Activated naive CD8-positive, alpha-beta T cell (primary cell): ENCODE measurements at regions not wholly inside any gene's neighbourhood (a gene's known extent, or its start where the extent isn't known, plus 50 kb on each side); places are given as distances from the start of the nearest gene placed in this dataset.

Experiments used
- H3K27ac Mint-ChIP-seq: one replicate; pipeline ENCODE4 v1.8.0; 2021; ENCODE audit warnings: mixed read lengths
- H3K27me3 Mint-ChIP-seq: one replicate; pipeline ENCODE4 v1.8.0; 2021; ENCODE audit warnings: mixed read lengths
- H3K36me3 Mint-ChIP-seq: one replicate; pipeline ENCODE4 v1.8.0; 2021; ENCODE audit warnings: mixed read lengths
- H3K4me1 Mint-ChIP-seq: one replicate; pipeline ENCODE4 v1.8.0; 2021; ENCODE audit warnings: low read depth, mixed read lengths
- H3K4me3 Mint-ChIP-seq: one replicate; pipeline ENCODE4 v1.8.0; 2021; ENCODE audit warnings: mild to moderate bottlenecking, mixed read lengths
- H3K9me3 Mint-ChIP-seq: one replicate; pipeline ENCODE4 v1.8.0; 2021; ENCODE audit warnings: low read depth, mixed read lengths

- H3K27ac Mint-ChIP-seq, result no peak overlapping the region
- no peaks in the 10 kb centered on the region for H3K27me3 Mint-ChIP-seq
- H3K4me3 Mint-ChIP-seq, result no peak overlapping the region
- H3K36me3 Mint-ChIP-seq, result peaks cover 4% of the 10 kb centered on the region
- no peaks in the 10 kb centered on the region for H3K9me3 Mint-ChIP-seq
- H3K4me1 Mint-ChIP-seq, result no peaks in the 10 kb centered on the region
These were observed 165.9 kb downstream of the BUB3 start for GRCh38 chr10:123320091-123320490.

DNA sequence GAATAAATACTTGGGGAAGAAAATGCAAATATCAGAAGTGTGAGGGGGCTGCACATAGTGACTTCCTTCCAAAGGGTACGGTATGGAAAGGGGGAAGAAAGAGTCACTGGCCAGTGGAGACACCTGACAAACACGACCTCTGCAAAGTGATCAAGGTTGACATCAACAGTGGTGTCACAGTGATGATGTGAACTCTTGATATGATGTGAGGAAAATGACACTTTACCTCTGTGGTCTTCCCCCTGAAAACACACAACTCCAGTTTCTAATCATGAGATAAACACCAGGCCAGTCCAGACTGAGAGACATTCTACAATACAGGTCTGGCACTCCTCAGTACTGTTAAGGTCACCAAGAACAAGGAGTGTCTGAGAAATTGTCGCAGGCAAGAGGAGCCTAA is 169.7 kb downstream of the BUB3 start:
- Mint-ChIP-seq H3K9me3 (peaks cover 16% of the 10 kb centered on the region), H3K27ac (no peak overlapping the region), H3K36me3 (peaks cover 22% of the 10 kb centered on the region)

GRCh38 chr10:123325663-123326190 is 171.5 kb downstream of the BUB3 start:
- Mint-ChIP-seq H3K9me3 (peaks cover 16% of the 10 kb centered on the region), H3K27me3 (peaks cover 2% of the 10 kb centered on the region), H3K4me3 (no peak overlapping the region), H3K36me3 (peaks cover 24% of the 10 kb centered on the region), H3K27ac (no peak overlapping the region), H3K4me1 (no peaks in the 10 kb centered on the region)

More for the DNA sequence above, 169.7 kb downstream of the BUB3 start:
- Mint-ChIP-seq H3K4me1 (no peaks in the 10 kb centered on the region), H3K4me3 (no peak overlapping the region), H3K27me3 (peaks cover 2% of the 10 kb centered on the region)

DNA sequence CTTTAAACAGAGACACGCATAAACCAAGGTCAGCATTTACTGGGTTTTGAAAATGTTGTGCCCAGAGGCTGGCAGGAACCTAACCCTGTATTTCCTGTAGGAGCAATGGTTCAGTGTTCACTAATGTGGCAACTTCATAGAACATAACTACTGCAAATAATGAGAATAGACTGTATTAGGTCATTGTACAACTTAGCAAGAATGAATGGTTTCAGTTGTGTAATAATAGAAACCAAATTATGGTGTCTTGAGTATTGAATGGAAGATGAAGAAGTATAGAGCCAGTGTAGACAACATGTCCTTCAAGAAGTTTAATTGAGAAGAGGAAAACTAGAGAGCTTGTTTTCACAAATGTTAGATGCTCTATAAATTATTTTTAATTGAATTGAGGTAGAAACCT is 172.5 kb downstream of the BUB3 start:
- H3K4me1 Mint-ChIP-seq, result no peaks in the 10 kb centered on the region
- H3K27me3 Mint-ChIP-seq, result peaks cover 2% of the 10 kb centered on the region
- H3K27ac Mint-ChIP-seq, result no peak overlapping the region
- H3K9me3 Mint-ChIP-seq, result peaks cover 16% of the 10 kb centered on the region
- H3K36me3 Mint-ChIP-seq, result peaks cover 24% of the 10 kb centered on the region
- no peak overlapping the region for H3K4me3 Mint-ChIP-seq

DNA sequence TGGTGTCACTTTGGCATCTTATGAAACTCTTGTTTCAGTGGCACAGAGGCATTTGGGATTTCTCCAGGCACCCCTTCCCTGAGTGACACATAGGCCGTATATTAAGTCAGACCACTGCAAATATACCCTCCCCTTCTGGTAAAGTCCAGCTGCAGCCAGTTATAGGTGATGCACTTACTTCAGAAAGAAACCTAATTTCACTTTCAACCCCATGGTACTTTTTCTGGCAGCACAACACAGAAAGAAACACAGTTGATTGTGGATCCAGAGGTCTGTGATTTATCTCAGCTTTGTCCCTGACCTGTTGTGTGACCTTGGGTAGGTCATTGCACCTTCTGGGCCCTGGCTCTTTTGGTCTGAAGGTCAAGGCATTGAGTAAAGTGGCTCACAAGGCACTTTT is 173.2 kb downstream of the BUB3 start:
- Mint-ChIP-seq H3K4me3 (no peak overlapping the region), H3K27ac (no peak overlapping the region), H3K4me1 (no peaks in the 10 kb centered on the region), H3K27me3 (peaks cover 2% of the 10 kb centered on the region), H3K36me3 (peaks cover 24% of the 10 kb centered on the region), H3K9me3 (peaks cover 16% of the 10 kb centered on the region)

- Mint-ChIP-seq H3K4me1 (no peaks in the 10 kb centered on the region), H3K9me3 (peaks cover 16% of the 10 kb centered on the region), H3K36me3 (peaks cover 24% of the 10 kb centered on the region), H3K4me3 (no peak overlapping the region), H3K27me3 (peaks cover 2% of the 10 kb centered on the region), H3K27ac (no peak overlapping the region)
These were observed 173.7 kb downstream of the BUB3 start for GRCh38 chr10:123327896-123328295.

DNA sequence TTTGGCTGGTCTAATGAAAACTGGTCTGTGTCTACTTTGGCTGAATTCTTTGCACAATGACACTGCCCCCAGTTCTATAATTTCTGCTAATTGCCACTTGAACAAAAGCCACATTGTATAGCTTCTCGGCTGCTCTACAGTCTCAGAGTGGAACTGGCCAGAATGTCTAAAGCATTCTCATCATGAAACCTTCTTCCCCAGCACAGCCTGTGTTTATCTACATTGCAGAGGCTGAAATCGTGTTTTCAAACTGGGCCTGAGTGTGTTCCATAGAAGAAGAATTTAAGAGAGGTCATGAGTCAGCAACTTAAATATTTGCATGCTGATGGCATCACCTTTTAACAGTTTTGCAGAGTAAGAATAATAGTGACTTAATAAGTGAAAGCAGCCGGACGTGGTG is 177.2 kb downstream of the BUB3 start:
- H3K36me3 Mint-ChIP-seq, result peaks cover 11% of the 10 kb centered on the region
- H3K27ac Mint-ChIP-seq, result no peak overlapping the region
- H3K9me3 Mint-ChIP-seq, result peaks cover 4% of the 10 kb centered on the region
- H3K27me3 Mint-ChIP-seq, result peaks cover 2% of the 10 kb centered on the region
- H3K4me1 Mint-ChIP-seq, result no peaks in the 10 kb centered on the region
- no peak overlapping the region for H3K4me3 Mint-ChIP-seq

GRCh38 chr10:123346581-123346980 is 192.4 kb downstream of the BUB3 start:
- no peaks in the 10 kb centered on the region for H3K36me3 Mint-ChIP-seq
- no peaks in the 10 kb centered on the region for H3K9me3 Mint-ChIP-seq
- H3K4me1 Mint-ChIP-seq, result no peaks in the 10 kb centered on the region
- no peaks in the 10 kb centered on the region for H3K27me3 Mint-ChIP-seq
- no peak overlapping the region for H3K4me3 Mint-ChIP-seq
- H3K27ac Mint-ChIP-seq, result no peak overlapping the region

GRCh38 chr10:123348691-123349572 is 194.7 kb downstream of the BUB3 start:
- no peaks in the 10 kb centered on the region for H3K27me3 Mint-ChIP-seq
- no peak overlapping the region for H3K4me3 Mint-ChIP-seq
- H3K27ac Mint-ChIP-seq, result no peak overlapping the region
- no peaks in the 10 kb centered on the region for H3K36me3 Mint-ChIP-seq
- H3K4me1 Mint-ChIP-seq, result no peaks in the 10 kb centered on the region
- H3K9me3 Mint-ChIP-seq, result no peaks in the 10 kb centered on the region

DNA sequence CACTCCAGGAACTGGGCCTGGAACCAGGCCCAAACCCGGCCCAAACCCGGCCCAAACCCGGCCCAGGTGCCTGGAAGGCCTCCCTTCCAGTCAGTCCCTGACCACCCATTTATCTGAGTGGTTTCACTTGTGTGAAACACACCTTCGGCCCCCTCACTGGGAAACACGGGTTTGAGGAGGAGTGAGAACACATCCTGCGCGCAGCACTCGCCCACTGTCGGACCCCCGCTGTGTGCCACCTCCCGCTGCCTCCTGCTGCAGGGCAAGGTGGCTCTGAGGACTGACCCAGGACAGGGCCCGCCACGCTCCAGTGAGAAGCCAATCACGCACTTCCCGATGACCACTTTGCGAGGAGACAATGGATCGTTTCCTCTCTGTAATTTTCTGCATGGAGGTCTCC is 197.5 kb downstream of the BUB3 start:
- Mint-ChIP-seq H3K27me3 (no peaks in the 10 kb centered on the region), H3K4me3 (no peak overlapping the region), H3K9me3 (no peaks in the 10 kb centered on the region), H3K27ac (no peak overlapping the region), H3K36me3 (no peaks in the 10 kb centered on the region), H3K4me1 (no peaks in the 10 kb centered on the region)

GRCh38 chr10:123354521-123354920 is 200.3 kb downstream of the BUB3 start:
- H3K9me3 Mint-ChIP-seq, result no peaks in the 10 kb centered on the region
- no peaks in the 10 kb centered on the region for H3K36me3 Mint-ChIP-seq

DNA sequence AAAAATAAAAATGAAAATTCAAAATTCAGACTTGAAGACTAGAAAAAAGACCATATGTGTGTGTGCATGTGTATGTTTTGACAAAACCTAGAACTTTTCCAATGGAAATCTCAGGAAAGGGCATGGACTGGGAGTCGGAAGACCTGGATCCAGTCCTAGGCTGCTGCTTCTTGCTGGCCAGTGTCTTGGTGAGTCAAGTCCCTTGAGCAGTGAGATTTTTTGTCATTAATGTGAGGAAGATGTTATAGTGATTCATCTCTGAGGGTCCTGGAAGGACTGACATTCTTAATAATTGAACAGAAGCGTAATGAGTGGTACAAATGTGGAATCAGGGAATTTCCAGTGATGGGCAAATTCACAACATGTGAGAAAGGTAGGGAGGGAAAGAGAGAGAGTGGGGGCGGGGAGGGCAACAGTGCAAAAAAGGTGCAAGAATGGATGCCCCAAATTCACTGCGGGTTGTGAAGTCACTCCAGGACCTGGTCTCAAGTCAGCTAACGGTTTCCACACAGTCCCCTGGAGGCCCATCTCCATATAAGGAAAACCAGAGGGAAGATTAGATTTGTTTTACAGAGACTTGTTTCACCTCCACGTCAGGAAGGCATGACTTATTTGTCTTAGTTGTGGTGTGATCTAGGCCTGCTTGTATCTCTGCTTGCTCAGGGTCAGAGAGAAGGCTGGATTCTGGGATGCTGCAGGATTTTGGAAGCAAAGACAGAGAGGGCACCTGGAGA is 201.7 kb downstream of the BUB3 start:
- no peak overlapping the region for H3K4me3 Mint-ChIP-seq
- no peaks in the 10 kb centered on the region for H3K27me3 Mint-ChIP-seq
- no peak overlapping the region for H3K27ac Mint-ChIP-seq
- H3K4me1 Mint-ChIP-seq, result no peaks in the 10 kb centered on the region
- no peaks in the 10 kb centered on the region for H3K9me3 Mint-ChIP-seq
- H3K36me3 Mint-ChIP-seq, result no peaks in the 10 kb centered on the region

More at GRCh38 chr10:123354521-123354920, 200.3 kb downstream of the BUB3 start:
- no peak overlapping the region for H3K4me3 Mint-ChIP-seq
- no peaks in the 10 kb centered on the region for H3K4me1 Mint-ChIP-seq
- no peak overlapping the region for H3K27ac Mint-ChIP-seq
- no peaks in the 10 kb centered on the region for H3K27me3 Mint-ChIP-seq

- H3K4me1 Mint-ChIP-seq, result no peaks in the 10 kb centered on the region
- no peak overlapping the region for H3K4me3 Mint-ChIP-seq
- H3K27ac Mint-ChIP-seq, result no peak overlapping the region
- H3K27me3 Mint-ChIP-seq, result no peaks in the 10 kb centered on the region
- no peaks in the 10 kb centered on the region for H3K36me3 Mint-ChIP-seq
- H3K9me3 Mint-ChIP-seq, result no peaks in the 10 kb centered on the region
These were observed 202.6 kb downstream of the BUB3 start for GRCh38 chr10:123356799-123357198.

DNA sequence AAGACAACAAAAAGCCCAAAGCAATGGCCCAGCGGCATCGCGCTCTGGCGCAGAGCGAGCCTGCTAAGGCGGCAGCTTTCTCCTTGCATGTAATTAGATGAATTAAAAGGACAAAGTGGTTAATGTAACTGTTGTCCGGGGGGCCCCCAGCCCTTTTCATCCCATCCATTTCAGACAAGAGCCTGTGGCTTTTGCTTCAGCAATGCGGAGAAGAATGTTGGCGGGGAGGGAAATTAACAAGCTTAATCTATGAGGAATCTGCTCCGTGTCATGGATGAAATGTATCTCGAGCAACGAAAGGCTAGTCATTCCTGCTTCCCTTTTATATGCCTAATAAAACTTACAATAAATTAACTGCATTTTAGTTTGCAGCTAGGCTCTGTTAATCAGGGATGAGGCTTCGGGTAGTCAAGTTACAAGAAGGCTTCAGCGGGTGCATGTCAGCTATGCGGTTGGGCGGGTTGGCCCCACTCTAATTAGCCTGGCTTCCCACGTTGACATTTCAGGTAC is 203.3 kb downstream of the BUB3 start:
- Mint-ChIP-seq H3K4me3 (no peak overlapping the region), H3K36me3 (no peaks in the 10 kb centered on the region), H3K9me3 (no peaks in the 10 kb centered on the region), H3K27ac (no peak overlapping the region), H3K4me1 (no peaks in the 10 kb centered on the region), H3K27me3 (no peaks in the 10 kb centered on the region)

DNA sequence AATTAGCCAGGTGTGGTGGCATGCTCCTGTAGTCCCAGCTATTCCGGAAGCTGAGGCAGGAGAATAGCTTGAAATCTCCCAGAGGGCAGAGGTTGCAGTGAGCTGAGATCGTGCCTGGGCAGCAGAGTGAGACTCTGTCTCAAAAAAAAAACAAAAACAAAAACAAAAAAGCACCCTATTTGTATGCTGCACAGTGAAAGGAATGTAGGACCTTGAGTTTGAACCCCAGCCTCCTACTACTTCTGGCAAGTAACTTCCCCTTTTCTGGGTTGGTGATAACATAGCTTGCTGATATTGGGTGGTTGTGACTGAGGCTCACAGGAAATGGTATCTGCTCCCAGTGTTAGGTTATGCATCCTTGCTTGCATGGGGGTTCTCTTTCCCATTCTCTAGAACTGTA is 205.3 kb downstream of the BUB3 start:
- no peaks in the 10 kb centered on the region for H3K9me3 Mint-ChIP-seq
- H3K4me1 Mint-ChIP-seq, result no peaks in the 10 kb centered on the region
- H3K36me3 Mint-ChIP-seq, result peaks cover 2% of the 10 kb centered on the region
- H3K4me3 Mint-ChIP-seq, result no peak overlapping the region
- no peak overlapping the region for H3K27ac Mint-ChIP-seq
- no peaks in the 10 kb centered on the region for H3K27me3 Mint-ChIP-seq
